ENCODE measurements at regions not wholly inside any gene's neighbourhood (a gene's known extent, or its start where the extent isn't known, plus 50 kb on each side); places are given as distances from the start of the nearest gene placed in this dataset.

- Histone ChIP-seq H3K4me1 (no peaks in the 10 kb centered on the region), H3K27ac (no peak overlapping the region), H3K27me3 (replicated peaks in 1 of 7) (no peaks in the 10 kb centered on the region), H3K9me3 (peaks cover 0 to 5% (median 0%) of the 10 kb centered on the region in 8 donors), H3K4me3 (no peak overlapping the region), H3K36me3 (no peaks in the 10 kb centered on the region)
- WGBS, 5 donors = 64 to 73% (median 67%) methylated on average over 5 of the region's 5 CpGs
- no peak for DNase-seq
- intact Hi-C loops (cut with DNase I; ENCODE audit: low total_unique reads) = no loop called here
- TF ChIP-seq POLR2A (IDR thresholded peaks at IDR 0.05) (no peak), POLR2AphosphoS5 (IDR thresholded peaks at IDR 0.05) (no peak), CTCF (IDR thresholded peaks at IDR 0.05 in 8 of 11, conservative IDR thresholded peaks at IDR 0.05 in 3 of 11) (no peak)
Measured at GRCh38 chr16:51573191-51573590, 422.1 kb upstream of the SALL1 start.

GRCh38 chr16:51569203-51569931 is 418.3 kb upstream of the SALL1 start:
- intact Hi-C loops (cut with DNase I; ENCODE audit: low total_unique reads) = no loop called here
- no peak for DNase-seq
- no peaks in the 10 kb centered on the region for H3K36me3 ChIP-seq
- no peak overlapping the region for H3K27ac ChIP-seq
- WGBS, 5 donors = 45 to 57% (median 55%) methylated on average over 5 of the region's 5 CpGs
- TF ChIP-seq POLR2AphosphoS5 (IDR thresholded peaks at IDR 0.05) = no peak
- TF ChIP-seq POLR2A (IDR thresholded peaks at IDR 0.05) = no peak
- no peak for TF ChIP-seq CTCF (IDR thresholded peaks at IDR 0.05 in 8 of 11, conservative IDR thresholded peaks at IDR 0.05 in 3 of 11)
- H3K9me3 ChIP-seq = peaks cover 0 to 7% (median under 1%) of the 10 kb centered on the region in 8 donors
- no peaks in the 10 kb centered on the region for H3K4me1 ChIP-seq
- H3K4me3 ChIP-seq = no peak overlapping the region
- no peaks in the 10 kb centered on the region for H3K27me3 ChIP-seq (replicated peaks in 1 of 7)

- WGBS, 5 donors = 83 to 91% (median 86%) methylated on average over 3 of the region's 3 CpGs
- intact Hi-C loops (cut with DNase I; ENCODE audit: low total_unique reads) = no loop called here
Measured at GRCh38 chr16:51567911-51568310, 416.8 kb upstream of the SALL1 start.

More at GRCh38 chr16:51567911-51568310, 416.8 kb upstream of the SALL1 start:
- Histone ChIP-seq H3K9me3 (peaks cover 0 to 7% (median 2%) of the 10 kb centered on the region in 8 donors), H3K4me3 (no peak overlapping the region), H3K27ac (no peak overlapping the region), H3K27me3 (replicated peaks in 1 of 7) (no peaks in the 10 kb centered on the region), H3K4me1 (no peaks in the 10 kb centered on the region), H3K36me3 (no peaks in the 10 kb centered on the region)
- no peak for DNase-seq
- no peak for TF ChIP-seq POLR2AphosphoS5 (IDR thresholded peaks at IDR 0.05)
- no peak for TF ChIP-seq POLR2A (IDR thresholded peaks at IDR 0.05)
- TF ChIP-seq CTCF (IDR thresholded peaks at IDR 0.05 in 8 of 11, conservative IDR thresholded peaks at IDR 0.05 in 3 of 11) = no peak
